Adipocyte (in vitro differentiated cells): ENCODE measurements at regions not wholly inside any gene's neighbourhood (a gene's known extent, or its start where the extent isn't known, plus 50 kb on each side); places are given as distances from the start of the nearest gene placed in this dataset.
"Not testable (repeated sequence)": the region's sequence is repeated elsewhere in the genome, so short reads cannot be mapped to it uniquely, and the experiment has no call there.

ENCODE experiments used
- DNase-seq: peaks from one replicate; pipeline ENCODE4 v3.0.0-alpha.2; 2015; ENCODE audit warnings: low read depth
- H3K27me3 ChIP-seq: replicated peaks from 2 replicates; pipeline ENCODE4 v1.7.0; 2013; ENCODE audit warnings: mild to moderate bottlenecking, low read length, moderate library complexity; ENCODE audit not compliant: control insufficient read depth, insufficient read depth
- H3K36me3 ChIP-seq: 2 replicates; pipeline ENCODE4 v1.7.0; 2013; ENCODE audit warnings: low read length, mild to moderate bottlenecking, moderate library complexity; ENCODE audit not compliant: control insufficient read depth, insufficient read depth, severe bottlenecking
- H3K4me1 ChIP-seq: 2 replicates; pipeline ENCODE4 v1.7.0; 2013; ENCODE audit warnings: mild to moderate bottlenecking, low read length, moderate library complexity; ENCODE audit not compliant: control insufficient read depth, insufficient read depth
- H3K4me3 ChIP-seq: 2 replicates; pipeline ENCODE4 v1.7.0; 2013; ENCODE audit warnings: mild to moderate bottlenecking, low read length, moderate library complexity
- H3K9ac ChIP-seq: 2 replicates; pipeline ENCODE4 v1.7.0; 2013; ENCODE audit warnings: mild to moderate bottlenecking, low read length, moderate library complexity
- H3K9me3 ChIP-seq: 2 replicates; pipeline ENCODE4 v1.7.0; 2013; ENCODE audit warnings: mild to moderate bottlenecking, low read length, moderate library complexity; ENCODE audit not compliant: control insufficient read depth

- H3K27me3 ChIP-seq, result no peaks in the 10 kb centered on the region
- no peak for DNase-seq
These were observed 282.7 kb upstream of the MAP2 start for GRCh38 chr2:209141142-209141541.

GRCh38 chr2:209141818-209142217 is 282.0 kb upstream of the MAP2 start:
- H3K4me3 ChIP-seq, result no peak overlapping the region
- no peaks in the 10 kb centered on the region for H3K4me1 ChIP-seq
- peaks cover 4% of the 10 kb centered on the region for H3K9me3 ChIP-seq
- H3K36me3 ChIP-seq, result no peaks in the 10 kb centered on the region
- no peak overlapping the region for H3K9ac ChIP-seq
- no peak for DNase-seq
- H3K27me3 ChIP-seq, result no peaks in the 10 kb centered on the region

More at GRCh38 chr2:209141142-209141541, 282.7 kb upstream of the MAP2 start:
- H3K4me3 ChIP-seq, result no peak overlapping the region
- H3K9ac ChIP-seq, result no peak overlapping the region
- no peaks in the 10 kb centered on the region for H3K4me1 ChIP-seq
- H3K36me3 ChIP-seq, result no peaks in the 10 kb centered on the region
- peaks cover 4% of the 10 kb centered on the region for H3K9me3 ChIP-seq

- H3K9ac ChIP-seq, DNase-seq, H3K9me3 ChIP-seq, H3K36me3 ChIP-seq, H3K4me1 ChIP-seq, H3K4me3 ChIP-seq, H3K27me3 ChIP-seq: not testable (repeated sequence)
These were observed 278.6 kb upstream of the MAP2 start for GRCh38 chr2:209145220-209145691.

- H3K4me3 ChIP-seq, result no peak overlapping the region
- DNase-seq, result no peak
- no peaks in the 10 kb centered on the region for H3K4me1 ChIP-seq
- H3K9me3 ChIP-seq, result no peaks in the 10 kb centered on the region
- no peak overlapping the region for H3K9ac ChIP-seq
- H3K27me3 ChIP-seq, result no peaks in the 10 kb centered on the region
- no peaks in the 10 kb centered on the region for H3K36me3 ChIP-seq
These were observed 277.7 kb upstream of the MAP2 start for GRCh38 chr2:209145941-209146681.

GRCh38 chr2:209146682-209147320 is 277.0 kb upstream of the MAP2 start:
- no peak overlapping the region for H3K4me3 ChIP-seq
- DNase-seq, result no peak
- H3K36me3 ChIP-seq, result no peaks in the 10 kb centered on the region
- H3K27me3 ChIP-seq, result no peaks in the 10 kb centered on the region
- H3K9ac ChIP-seq, result no peak overlapping the region
- H3K4me1 ChIP-seq, result no peaks in the 10 kb centered on the region
- no peaks in the 10 kb centered on the region for H3K9me3 ChIP-seq

GRCh38 chr2:209147981-209148380 is 275.9 kb upstream of the MAP2 start:
- H3K27me3 ChIP-seq, result no peaks in the 10 kb centered on the region
- no peak overlapping the region for H3K4me3 ChIP-seq
- H3K4me1 ChIP-seq, result no peaks in the 10 kb centered on the region
- no peaks in the 10 kb centered on the region for H3K9me3 ChIP-seq
- H3K9ac ChIP-seq, result no peak overlapping the region
- DNase-seq, result no peak
- H3K36me3 ChIP-seq, result no peaks in the 10 kb centered on the region

- H3K4me1 ChIP-seq, result no peaks in the 10 kb centered on the region
- H3K36me3 ChIP-seq, result no peaks in the 10 kb centered on the region
These were observed 262.9 kb upstream of the MAP2 start for GRCh38 chr2:209160800-209161588.

GRCh38 chr2:209162129-209162528 is 261.7 kb upstream of the MAP2 start:
- Histone ChIP-seq H3K9me3 (no peaks in the 10 kb centered on the region), H3K4me1 (no peaks in the 10 kb centered on the region), H3K27me3 (no peaks in the 10 kb centered on the region), H3K9ac (no peak overlapping the region), H3K36me3 (no peaks in the 10 kb centered on the region), H3K4me3 (no peak overlapping the region)
- DNase-seq, result no peak

More at GRCh38 chr2:209160800-209161588, 262.9 kb upstream of the MAP2 start:
- Histone ChIP-seq H3K9ac (no peak overlapping the region), H3K4me3 (no peak overlapping the region), H3K27me3 (no peaks in the 10 kb centered on the region), H3K9me3 (no peaks in the 10 kb centered on the region)
- no peak for DNase-seq

GRCh38 chr2:209181984-209182383 is 241.9 kb upstream of the MAP2 start:
- Histone ChIP-seq H3K9ac (no peak overlapping the region), H3K4me3 (no peak overlapping the region), H3K36me3 (no peaks in the 10 kb centered on the region), H3K9me3 (no peaks in the 10 kb centered on the region), H3K4me1 (no peaks in the 10 kb centered on the region), H3K27me3 (no peaks in the 10 kb centered on the region)
- DNase-seq, result no peak

- H3K9ac ChIP-seq, H3K9me3 ChIP-seq, H3K27me3 ChIP-seq, H3K4me1 ChIP-seq, H3K4me3 ChIP-seq, H3K36me3 ChIP-seq: not testable (repeated sequence)
- peak; percentile 4 for DNase-seq
These were observed 237.0 kb upstream of the MAP2 start for GRCh38 chr2:209186886-209187285.

- no peaks in the 10 kb centered on the region for H3K36me3 ChIP-seq
- H3K27me3 ChIP-seq, result no peaks in the 10 kb centered on the region
- no peak overlapping the region for H3K4me3 ChIP-seq
- no peaks in the 10 kb centered on the region for H3K4me1 ChIP-seq
- DNase-seq, result no peak
- no peak overlapping the region for H3K9ac ChIP-seq
- peaks cover 3% of the 10 kb centered on the region for H3K9me3 ChIP-seq
These were observed 234.0 kb upstream of the MAP2 start for GRCh38 chr2:209189893-209190292.
